GM18861 (cell line): ENCODE measurements at regions not wholly inside any gene's neighbourhood (a gene's known extent, or its start where the extent isn't known, plus 50 kb on each side); places are given as distances from the start of the nearest gene placed in this dataset.

Source experiments
- ATAC-seq: cut with Tn5 transposase; IDR thresholded peaks from one replicate; pipeline ENCODE4 v1.9.1; 2021; ENCODE audit not compliant: unreplicated experiment

- no peak for ATAC-seq
Observed at GRCh38 chr17:72338847-72339790, 218.3 kb downstream of the SOX9 start.

GRCh38 chr17:72340836-72341235 lies 220.0 kb downstream of the SOX9 start:
- no peak for ATAC-seq

GRCh38 chr17:72342061-72342460 lies 221.2 kb downstream of the SOX9 start:
- no peak for ATAC-seq

GRCh38 chr17:72342627-72343527 lies 222.1 kb downstream of the SOX9 start:
- ATAC-seq, result no peak

- ATAC-seq, result no peak
Observed at GRCh38 chr17:72343911-72344310, 223.1 kb downstream of the SOX9 start.

GRCh38 chr17:72344613-72345012 lies 223.8 kb downstream of the SOX9 start:
- no peak for ATAC-seq

GRCh38 chr17:72345088-72345487 lies 224.3 kb downstream of the SOX9 start:
- ATAC-seq, result no peak

GRCh38 chr17:72345536-72345935 lies 224.7 kb downstream of the SOX9 start:
- ATAC-seq, result no peak

GRCh38 chr17:72346306-72346705 lies 225.5 kb downstream of the SOX9 start:
- ATAC-seq, result no peak

- no peak for ATAC-seq
Observed at GRCh38 chr17:72349011-72349410, 228.2 kb downstream of the SOX9 start.

GRCh38 chr17:72349491-72349995 lies 228.7 kb downstream of the SOX9 start:
- ATAC-seq, result no peak

GRCh38 chr17:72350073-72350472 lies 229.3 kb downstream of the SOX9 start:
- ATAC-seq, result no peak

GRCh38 chr17:72351365-72351764 lies 230.5 kb downstream of the SOX9 start:
- no peak for ATAC-seq

GRCh38 chr17:72351884-72352346 lies 231.1 kb downstream of the SOX9 start:
- ATAC-seq, result no peak

- no peak for ATAC-seq
Observed at GRCh38 chr17:72353502-72353901, 232.7 kb downstream of the SOX9 start.

GRCh38 chr17:72354071-72354470 lies 233.3 kb downstream of the SOX9 start:
- no peak for ATAC-seq

GRCh38 chr17:72357764-72358365 lies 237.0 kb downstream of the SOX9 start:
- ATAC-seq, result no peak

GRCh38 chr17:72358465-72358864 lies 237.6 kb downstream of the SOX9 start:
- no peak for ATAC-seq

GRCh38 chr17:72359274-72359673 lies 238.5 kb downstream of the SOX9 start:
- no peak for ATAC-seq

GRCh38 chr17:72359811-72360210 lies 239.0 kb downstream of the SOX9 start:
- no peak for ATAC-seq

GRCh38 chr17:72360386-72360940 lies 239.6 kb downstream of the SOX9 start:
- ATAC-seq, result no peak
